SJSA1 (cell line): ENCODE measurements at regions not wholly inside any gene's neighbourhood (a gene's known extent, or its start where the extent isn't known, plus 50 kb on each side); places are given as distances from the start of the nearest gene placed in this dataset.

Source experiments
- DNase-seq, 2 experiments: peaks; one replicate each; pipeline ENCODE4 v3.0.0-alpha.2; 2015 to 2020; ENCODE audit warnings: low spot score in 2 of 2, low read depth in 1 of 2
- H3K27ac ChIP-seq: fragments of 250-450 bp; sonication (Bioruptor Pico); 2 replicates; pipeline ENCODE4 v1.5.1; 2020; ENCODE audit warnings: mild to moderate bottlenecking, moderate library complexity
- H3K27me3 ChIP-seq: fragments of 250-450 bp; sonication (Bioruptor Pico); replicated peaks from 2 replicates; pipeline ENCODE4 v1.5.1; 2020; ENCODE audit warnings: mild to moderate bottlenecking, moderate library complexity
- H3K36me3 ChIP-seq: fragments of 250-450 bp; sonication (Bioruptor Pico); 2 replicates; pipeline ENCODE4 v1.5.1; 2020; ENCODE audit warnings: mild to moderate bottlenecking
- H3K4me1 ChIP-seq: fragments of 250-450 bp; sonication (Bioruptor Pico); replicated peaks from 2 replicates; pipeline ENCODE4 v1.6.1; 2021; ENCODE audit warnings: mild to moderate bottlenecking
- H3K4me3 ChIP-seq: fragments of 250-450 bp; sonication (Bioruptor Pico); 2 replicates; pipeline ENCODE4 v1.5.1; 2020; ENCODE audit warnings: mild to moderate bottlenecking
- H3K9me3 ChIP-seq: fragments of 250-450 bp; sonication (Bioruptor Pico); replicated peaks from 2 replicates; pipeline ENCODE4 v1.5.1; 2020; ENCODE audit warnings: mild to moderate bottlenecking

DNA sequence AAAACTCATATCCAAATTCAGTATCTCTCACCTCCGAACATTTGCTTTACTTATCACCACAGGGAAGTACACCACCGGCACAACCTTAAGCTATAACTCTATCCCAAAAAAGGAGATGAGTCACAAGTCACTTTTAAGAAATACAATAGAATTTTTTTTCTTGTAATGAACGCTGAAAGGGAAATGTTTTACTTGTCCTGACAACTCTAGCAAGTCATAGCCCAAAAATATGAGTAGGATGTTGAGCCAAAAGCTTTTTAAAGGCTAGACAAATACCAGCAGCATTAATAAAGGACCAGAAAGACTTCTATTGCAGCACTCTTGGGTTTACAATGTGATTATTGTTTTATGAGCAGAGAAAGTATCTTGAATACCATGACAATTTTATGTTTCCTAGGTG is 147.3 kb upstream of the FST start:
- H3K27ac ChIP-seq, result no peak overlapping the region
- H3K36me3 ChIP-seq, result no peaks in the 10 kb centered on the region
- no peak overlapping the region for H3K4me3 ChIP-seq
- H3K4me1 ChIP-seq, result peaks cover 29% of the 10 kb centered on the region
- no peaks in the 10 kb centered on the region for H3K27me3 ChIP-seq
- no peak for DNase-seq
- H3K9me3 ChIP-seq, result no peaks in the 10 kb centered on the region

- peaks cover 29% of the 10 kb centered on the region for H3K4me1 ChIP-seq
- no peaks in the 10 kb centered on the region for H3K36me3 ChIP-seq
- H3K9me3 ChIP-seq, result no peaks in the 10 kb centered on the region
- no peaks in the 10 kb centered on the region for H3K27me3 ChIP-seq
- no peak overlapping the region for H3K27ac ChIP-seq
- DNase-seq, result no peak
- H3K4me3 ChIP-seq, result no peak overlapping the region
These were observed 145.9 kb upstream of the FST start for GRCh38 chr5:53334431-53334941.

DNA sequence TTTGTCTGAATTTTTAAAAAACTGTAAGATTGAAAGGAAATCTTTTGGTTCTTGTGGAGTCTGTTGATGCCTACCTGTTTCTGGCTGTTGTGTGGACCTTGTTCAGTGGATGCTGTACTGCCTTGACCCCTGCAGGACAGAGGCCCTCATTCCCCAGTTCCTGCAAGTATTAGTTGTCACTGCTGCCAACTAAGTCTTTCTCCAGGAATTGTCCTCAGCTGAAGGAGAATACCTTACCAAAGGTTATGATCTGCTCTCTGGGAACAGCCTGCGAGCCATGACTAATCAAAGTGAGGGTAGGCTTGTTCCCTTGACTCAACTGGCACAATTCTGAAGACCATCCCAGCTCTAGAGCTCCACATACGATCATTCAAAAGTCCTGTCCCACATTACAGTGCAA is 145.3 kb upstream of the FST start:
- H3K9me3 ChIP-seq, result no peaks in the 10 kb centered on the region
- no peak overlapping the region for H3K4me3 ChIP-seq
- no peak overlapping the region for H3K27ac ChIP-seq
- H3K36me3 ChIP-seq, result no peaks in the 10 kb centered on the region
- no peak for DNase-seq
- H3K27me3 ChIP-seq, result no peaks in the 10 kb centered on the region
- peaks cover 29% of the 10 kb centered on the region for H3K4me1 ChIP-seq

DNA sequence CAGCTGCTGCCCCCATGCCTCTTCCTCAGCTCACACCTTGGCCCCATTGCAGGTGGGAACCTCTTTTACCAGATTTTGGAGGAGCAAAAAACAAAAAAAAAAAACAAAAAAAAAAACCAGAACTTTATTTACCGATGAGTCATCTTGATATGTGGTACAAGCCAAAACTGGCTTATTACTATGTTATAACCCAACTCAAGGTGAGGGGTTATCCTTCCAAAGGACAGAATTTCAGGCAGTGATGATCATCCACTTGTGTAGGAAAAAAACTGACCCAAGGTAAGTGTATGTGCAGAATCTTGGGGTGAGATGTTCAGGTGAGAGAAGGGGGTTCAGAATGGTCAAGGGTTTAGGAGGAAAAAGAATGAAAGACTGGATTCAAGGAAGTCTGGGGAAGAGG is 142.6 kb upstream of the FST start:
- no peaks in the 10 kb centered on the region for H3K36me3 ChIP-seq
- H3K27ac ChIP-seq, result no peak overlapping the region
- no peak overlapping the region for H3K4me3 ChIP-seq
- peaks cover 23% of the 10 kb centered on the region for H3K4me1 ChIP-seq
- H3K9me3 ChIP-seq, result no peaks in the 10 kb centered on the region
- H3K27me3 ChIP-seq, result no peaks in the 10 kb centered on the region
- no peak for DNase-seq

DNA sequence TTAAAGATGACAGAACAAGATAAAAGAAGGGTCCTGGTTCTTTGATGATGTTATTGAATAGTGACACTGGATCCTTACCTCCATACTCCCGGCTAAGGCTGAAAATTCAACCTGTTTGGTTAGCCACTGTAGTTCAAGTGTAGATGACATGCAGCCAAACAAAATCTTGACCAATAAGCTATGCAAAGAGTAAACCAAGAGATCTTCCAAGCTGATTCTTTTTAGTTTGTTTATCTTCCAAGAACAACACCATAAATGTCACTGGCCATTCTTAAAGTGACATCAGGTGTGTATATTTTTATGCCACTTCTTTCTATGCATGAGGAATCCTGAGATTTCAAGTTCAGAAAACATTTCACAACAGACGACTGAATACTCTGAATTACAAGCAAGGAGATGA is 141.5 kb upstream of the FST start:
- Histone ChIP-seq H3K4me3 (no peak overlapping the region), H3K9me3 (no peaks in the 10 kb centered on the region), H3K27me3 (no peaks in the 10 kb centered on the region), H3K36me3 (no peaks in the 10 kb centered on the region), H3K27ac (no peak overlapping the region), H3K4me1 (peaks cover 12% of the 10 kb centered on the region)
- no peak for DNase-seq

DNA sequence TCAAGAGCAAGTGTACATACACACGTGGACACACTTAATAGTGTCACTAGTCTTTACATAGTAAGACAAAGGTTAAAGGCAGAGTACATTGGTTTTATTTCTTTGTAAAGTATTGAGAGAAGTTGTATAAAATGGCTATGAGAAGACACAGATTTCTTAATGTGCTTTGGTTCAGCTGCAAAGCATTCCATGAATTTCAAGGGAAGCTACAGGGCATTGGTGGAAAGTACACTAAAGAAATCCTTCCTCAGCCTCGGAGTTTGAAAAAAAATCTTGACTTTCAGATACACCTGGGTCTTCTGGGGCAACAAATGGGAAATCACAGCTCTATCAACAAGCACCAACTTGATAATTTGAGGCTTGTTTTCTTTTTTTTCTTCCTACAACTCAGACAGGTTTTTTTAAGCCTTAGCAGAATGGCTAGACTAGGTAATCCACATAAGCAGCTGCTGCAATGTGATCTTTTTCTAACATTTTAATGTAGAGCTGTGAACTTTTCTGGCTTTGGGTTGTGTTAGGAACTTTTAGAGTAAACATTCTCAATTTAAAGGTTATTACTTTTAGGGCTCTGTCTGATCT is 140.4 kb upstream of the FST start:
- no peak overlapping the region for H3K4me3 ChIP-seq
- no peaks in the 10 kb centered on the region for H3K27me3 ChIP-seq
- peaks cover 2% of the 10 kb centered on the region for H3K4me1 ChIP-seq
- DNase-seq, result no peak
- H3K9me3 ChIP-seq, result no peaks in the 10 kb centered on the region
- H3K27ac ChIP-seq, result no peak overlapping the region
- H3K36me3 ChIP-seq, result no peaks in the 10 kb centered on the region

- H3K4me3 ChIP-seq, result no peak overlapping the region
- no peaks in the 10 kb centered on the region for H3K4me1 ChIP-seq
- DNase-seq, result no peak
- H3K27ac ChIP-seq, result no peak overlapping the region
- no peaks in the 10 kb centered on the region for H3K36me3 ChIP-seq
- H3K9me3 ChIP-seq, result no peaks in the 10 kb centered on the region
- no peaks in the 10 kb centered on the region for H3K27me3 ChIP-seq
These were observed 139.3 kb upstream of the FST start for GRCh38 chr5:53340956-53341750.

GRCh38 chr5:53342236-53342635 is 138.2 kb upstream of the FST start:
- Histone ChIP-seq H3K4me1 (no peaks in the 10 kb centered on the region), H3K9me3 (no peaks in the 10 kb centered on the region), H3K27ac (no peak overlapping the region), H3K27me3 (no peaks in the 10 kb centered on the region), H3K4me3 (no peak overlapping the region), H3K36me3 (no peaks in the 10 kb centered on the region)
- DNase-seq, result no peak

DNA sequence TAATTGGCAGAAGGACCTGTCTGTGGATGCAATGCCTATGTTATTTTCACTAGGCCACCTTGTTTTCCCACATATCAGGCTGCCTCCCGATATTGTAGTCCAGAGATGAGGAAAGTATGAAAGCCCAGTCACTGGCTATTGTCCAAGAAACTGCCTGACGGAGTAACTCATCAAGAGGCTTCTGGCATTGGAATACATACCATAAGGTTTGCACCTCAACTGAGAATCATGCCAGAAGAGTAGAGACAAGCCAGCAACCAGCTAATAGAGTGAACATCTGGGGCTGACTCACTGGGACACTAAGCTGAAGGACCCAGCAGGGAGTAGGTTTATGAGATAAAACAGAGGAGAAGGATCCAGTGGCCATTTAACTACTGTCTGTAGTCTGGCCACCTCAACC is 137.2 kb upstream of the FST start:
- no peak for DNase-seq
- Histone ChIP-seq H3K4me1 (no peaks in the 10 kb centered on the region), H3K36me3 (no peaks in the 10 kb centered on the region), H3K9me3 (no peaks in the 10 kb centered on the region), H3K27me3 (no peaks in the 10 kb centered on the region), H3K4me3 (no peak overlapping the region), H3K27ac (no peak overlapping the region)

DNA sequence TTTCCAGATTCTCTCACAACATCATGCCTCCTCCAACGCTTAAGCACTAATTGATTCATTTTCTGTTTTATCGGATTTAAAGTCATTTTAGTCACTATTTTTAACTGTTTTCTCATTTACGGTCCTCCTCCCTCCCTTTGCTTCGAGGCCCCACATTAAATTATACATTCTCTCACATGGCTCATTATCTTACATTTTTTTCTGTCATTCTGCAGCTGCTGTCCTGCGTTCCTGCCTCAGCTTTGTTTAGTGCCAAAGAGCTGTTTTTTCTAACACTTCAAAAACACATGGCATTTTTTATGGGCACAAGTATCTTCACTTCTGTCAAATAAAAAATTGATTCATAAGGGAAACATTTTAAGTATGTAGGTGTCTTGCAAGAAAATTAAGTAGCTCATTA is 130.1 kb upstream of the FST start:
- Histone ChIP-seq H3K9me3 (peaks cover 3% of the 10 kb centered on the region; the same call in 1 of the 2 replicates), H3K4me1 (peaks cover 19% of the 10 kb centered on the region), H3K36me3 (no peaks in the 10 kb centered on the region), H3K27me3 (no peaks in the 10 kb centered on the region), H3K4me3 (no peak overlapping the region), H3K27ac (no peak overlapping the region)
- DNase-seq, result no peak

DNA sequence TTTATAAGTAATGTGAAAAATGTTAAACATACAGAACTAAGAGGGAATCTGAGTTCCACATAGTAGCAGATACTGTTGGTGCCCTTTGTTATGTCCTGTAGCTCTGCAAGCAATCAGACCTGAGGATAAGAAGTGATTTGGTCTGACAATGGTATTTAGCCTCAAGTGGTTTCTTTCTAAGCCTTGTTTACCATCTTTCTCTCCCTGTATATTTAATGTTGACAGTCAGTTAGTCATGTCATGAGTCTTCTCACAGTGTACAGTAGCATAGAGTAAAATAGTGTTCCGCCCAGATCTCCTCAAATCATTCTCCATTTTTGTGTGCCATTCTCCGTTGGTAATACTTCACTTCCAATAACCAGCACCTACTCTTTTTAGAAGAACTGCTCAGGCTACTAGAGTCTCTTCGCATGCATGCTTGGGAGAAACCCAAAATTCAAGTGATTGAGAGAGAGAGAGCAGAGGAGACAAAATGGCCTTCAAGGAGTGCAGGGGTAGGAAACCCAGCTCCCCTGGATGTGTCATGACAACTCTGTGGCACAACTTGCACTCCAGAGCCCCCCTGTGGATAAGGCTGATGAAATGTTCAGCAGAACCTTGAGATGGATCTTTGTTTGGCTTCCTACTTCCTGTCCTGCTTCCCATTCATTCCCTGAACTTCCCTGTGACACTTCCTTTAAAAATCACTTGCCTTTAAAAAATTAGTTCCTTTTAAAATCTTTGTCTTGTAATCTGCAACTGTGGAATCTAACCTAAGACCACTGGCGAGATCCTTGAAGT is 129.2 kb upstream of the FST start:
- no peak for DNase-seq
- Histone ChIP-seq H3K27me3 (no peaks in the 10 kb centered on the region), H3K27ac (no peak overlapping the region), H3K36me3 (no peaks in the 10 kb centered on the region), H3K9me3 (peaks cover 3% of the 10 kb centered on the region; the same call in 1 of the 2 replicates), H3K4me3 (no peak overlapping the region), H3K4me1 (peaks cover 28% of the 10 kb centered on the region)

- H3K4me3 ChIP-seq, result no peak overlapping the region
- no peak overlapping the region for H3K27ac ChIP-seq
- H3K36me3 ChIP-seq, result no peaks in the 10 kb centered on the region
- H3K9me3 ChIP-seq, result no peaks in the 10 kb centered on the region
- H3K27me3 ChIP-seq, result no peaks in the 10 kb centered on the region
- H3K4me1 ChIP-seq, result peaks cover 41% of the 10 kb centered on the region
- no peak for DNase-seq
These were observed 125.1 kb upstream of the FST start for GRCh38 chr5:53355316-53355715.

GRCh38 chr5:53355931-53356330 is 124.5 kb upstream of the FST start:
- no peaks in the 10 kb centered on the region for H3K36me3 ChIP-seq
- peaks cover 41% of the 10 kb centered on the region for H3K4me1 ChIP-seq
- DNase-seq, result no peak
- no peak overlapping the region for H3K27ac ChIP-seq
- H3K9me3 ChIP-seq, result no peaks in the 10 kb centered on the region
- H3K27me3 ChIP-seq, result no peaks in the 10 kb centered on the region
- no peak overlapping the region for H3K4me3 ChIP-seq

GRCh38 chr5:53357439-53357838 is 123.0 kb upstream of the FST start:
- Histone ChIP-seq H3K27me3 (no peaks in the 10 kb centered on the region), H3K9me3 (no peaks in the 10 kb centered on the region), H3K4me1 (peaks cover 51% of the 10 kb centered on the region), H3K4me3 (no peak overlapping the region), H3K27ac (no peak overlapping the region), H3K36me3 (no peaks in the 10 kb centered on the region)
- DNase-seq, result no peak
